SIG-M5 treated with dmso at 0.1 percent for 504 hours (cell line): ENCODE measurements at regions not wholly inside any gene's neighbourhood (a gene's known extent, or its start where the extent isn't known, plus 50 kb on each side); places are given as distances from the start of the nearest gene placed in this dataset.

Experiments
- DNase-seq: peaks from one replicate; lab custom pipeline; 2025; ENCODE audit not compliant: unreplicated experiment; lab: John Stamatoyannopoulos, UW

DNA sequence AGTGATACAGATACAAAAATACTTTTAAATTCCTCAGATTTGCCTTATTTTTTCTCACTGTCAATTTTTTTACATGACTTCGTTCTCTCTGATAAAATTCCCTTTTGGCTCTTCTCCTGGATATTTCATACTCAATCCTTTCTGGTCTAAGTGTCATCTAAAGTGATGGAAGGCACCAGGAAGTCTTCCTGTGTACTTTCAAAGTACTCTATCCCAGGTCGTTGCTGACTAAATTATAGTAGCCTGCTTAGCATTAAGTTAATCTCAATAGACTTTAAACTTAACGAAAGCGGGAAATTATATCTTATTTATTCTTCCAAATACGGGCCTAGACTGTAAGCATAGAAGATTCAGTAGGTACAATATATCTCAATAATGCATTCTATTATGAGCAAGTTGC lies 67.8 kb downstream of the CASP12 start:
- DNase-seq: no peak

- no peak for DNase-seq
Measured at GRCh38 chr11:104830080-104830479, 68.2 kb downstream of the CASP12 start.

DNA sequence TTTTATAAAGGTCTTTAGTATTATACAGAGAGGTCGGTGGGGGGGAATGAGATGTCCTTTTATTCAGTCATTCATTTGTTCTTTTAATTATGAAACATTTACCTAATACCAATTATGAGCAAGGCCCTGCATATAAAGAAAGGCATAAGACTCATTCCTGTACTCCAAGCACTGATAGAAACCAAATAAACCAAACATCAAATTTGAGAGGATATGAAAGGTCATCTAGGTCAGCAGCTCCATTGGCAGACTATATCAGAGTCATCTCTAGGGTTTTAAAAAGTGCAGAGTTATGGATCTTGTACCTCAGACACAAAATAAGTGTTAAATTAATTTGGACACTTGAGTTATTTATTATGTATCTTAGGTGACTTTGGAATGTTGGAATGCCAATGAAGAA lies 71.5 kb downstream of the CASP12 start:
- DNase-seq: no peak

DNA sequence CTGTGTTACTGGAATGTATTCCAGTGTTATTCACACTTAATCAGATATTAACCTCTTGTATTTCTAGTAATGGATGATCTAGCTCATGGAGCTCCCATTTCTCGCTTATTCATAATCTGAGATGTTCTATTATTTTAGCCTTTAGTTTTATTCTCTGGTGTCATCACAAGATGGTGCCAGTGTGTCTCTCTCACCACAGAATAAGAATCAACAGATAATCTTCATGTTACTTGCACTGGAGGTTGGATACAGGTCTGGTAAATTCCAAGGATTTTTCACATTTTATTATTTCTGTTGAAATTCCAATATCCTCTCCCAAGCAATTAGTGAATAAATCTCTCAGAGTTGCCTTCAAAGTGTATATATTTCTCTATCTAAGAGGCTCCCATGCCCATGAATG lies 74.6 kb downstream of the CASP12 start:
- no peak for DNase-seq

DNA sequence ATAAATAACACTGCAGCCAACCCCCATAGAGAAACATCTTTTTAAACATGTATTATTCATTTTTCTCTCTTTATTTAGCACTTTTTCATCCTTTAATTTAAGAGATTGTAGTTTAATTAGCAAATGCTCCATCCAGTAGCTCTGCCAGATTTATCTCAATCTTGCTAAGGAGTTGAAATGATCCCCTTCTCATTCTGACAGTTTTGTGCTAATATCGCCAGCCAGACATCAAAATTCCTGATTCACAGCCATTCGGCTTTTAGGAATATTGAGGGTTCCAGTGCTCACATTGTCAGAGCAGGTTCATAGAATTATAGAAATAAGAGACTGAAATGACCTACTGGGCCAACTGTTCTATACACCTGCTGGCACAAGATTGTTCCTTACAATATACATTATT lies 77.8 kb downstream of the CASP12 start:
- DNase-seq: no peak

DNA sequence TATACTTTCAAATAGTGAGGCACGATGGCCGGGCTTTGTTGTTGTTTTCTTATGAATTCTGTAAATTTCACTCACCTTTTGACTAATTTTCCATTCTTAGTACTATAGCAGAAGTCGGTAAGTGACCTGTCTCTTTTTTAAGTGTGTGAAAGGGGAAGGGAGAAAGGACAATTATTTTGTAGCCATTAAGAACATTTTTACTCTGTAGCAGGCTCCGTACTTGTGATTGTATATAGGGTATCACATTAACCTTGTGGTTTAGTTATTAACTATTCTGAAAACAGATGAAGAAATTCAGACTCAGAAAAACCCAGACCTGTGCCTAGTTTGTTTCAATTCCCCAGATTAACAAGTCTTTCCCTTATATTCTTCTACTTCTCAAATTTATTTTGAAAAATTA lies 78.7 kb downstream of the CASP12 start:
- no peak for DNase-seq

GRCh38 chr11:104819107-104819506 lies 79.2 kb downstream of the CASP12 start:
- no peak for DNase-seq

DNA sequence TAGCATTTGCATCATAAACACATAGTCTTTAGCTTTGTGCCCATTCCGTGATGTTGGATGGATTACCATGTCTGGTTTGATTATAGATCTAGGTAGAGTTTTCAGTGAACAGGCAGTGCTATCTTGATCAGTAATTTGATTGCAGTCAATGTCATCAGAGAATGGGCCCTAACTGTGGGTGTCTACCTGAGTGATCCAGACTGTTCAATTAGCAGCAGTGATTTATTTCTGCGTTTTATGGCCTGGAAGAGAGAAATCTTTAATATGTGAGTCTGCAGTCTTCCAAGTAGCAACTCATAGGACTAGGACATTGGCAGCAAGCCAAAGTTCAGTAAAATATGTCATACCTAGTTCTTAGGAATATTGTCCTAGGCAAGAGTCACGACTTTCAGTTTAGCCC lies 80.3 kb downstream of the CASP12 start:
- no peak for DNase-seq

DNA sequence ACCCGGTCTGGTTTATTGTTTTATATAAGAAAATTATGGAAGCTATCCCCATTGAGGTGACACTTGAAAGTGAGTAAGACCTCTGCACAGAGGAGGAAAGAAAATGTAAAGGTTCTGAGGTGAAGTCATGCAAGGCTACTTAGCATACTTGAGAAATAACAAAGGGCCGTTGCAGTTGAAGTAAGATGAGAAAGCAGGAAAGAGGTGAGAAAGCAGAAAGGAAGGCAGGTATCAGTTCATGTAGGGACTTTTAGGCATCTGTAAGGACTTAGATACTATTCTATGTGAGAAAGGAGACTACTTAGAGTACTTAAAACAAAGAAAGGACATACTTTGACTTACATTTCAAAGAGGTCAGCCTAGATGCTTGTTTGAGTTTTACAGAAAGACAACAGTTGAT lies 84.7 kb downstream of the CASP12 start:
- no peak for DNase-seq

DNA sequence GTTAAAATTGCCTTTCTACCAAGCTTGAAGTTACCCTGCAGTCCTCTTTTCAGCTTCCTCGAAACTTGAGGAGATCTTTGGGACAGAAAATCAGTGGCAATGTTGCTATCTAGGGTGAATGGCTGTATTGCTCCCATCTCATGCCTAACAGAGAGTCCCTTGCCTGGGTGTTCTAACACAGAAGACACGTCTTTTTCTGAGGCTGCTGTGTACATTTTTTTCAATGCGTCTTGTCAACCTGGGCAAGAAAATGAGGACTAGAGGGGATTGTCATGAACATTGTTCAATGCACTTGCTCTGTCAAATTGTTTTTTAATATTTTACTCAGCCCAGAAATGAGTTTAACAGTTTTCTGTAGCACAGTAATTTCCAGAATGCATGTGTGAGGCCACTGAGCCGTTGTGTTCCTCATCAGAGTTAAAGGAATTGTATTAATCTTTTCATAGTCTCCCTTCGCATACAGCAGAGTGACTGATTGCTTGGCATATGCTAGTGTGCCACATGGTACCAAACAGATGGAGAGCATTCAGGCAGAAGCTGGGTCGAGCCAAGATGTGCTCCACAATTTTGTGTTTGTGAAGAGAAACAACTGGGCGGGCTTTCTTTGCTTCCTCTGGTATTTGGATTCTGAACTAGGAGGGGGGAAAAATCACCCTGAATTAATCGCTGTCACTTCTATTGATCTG lies 86.0 kb downstream of the CASP12 start:
- DNase-seq: no peak

- DNase-seq: no peak
Measured at GRCh38 chr11:104803776-104804175, 94.5 kb downstream of the CASP12 start.

DNA sequence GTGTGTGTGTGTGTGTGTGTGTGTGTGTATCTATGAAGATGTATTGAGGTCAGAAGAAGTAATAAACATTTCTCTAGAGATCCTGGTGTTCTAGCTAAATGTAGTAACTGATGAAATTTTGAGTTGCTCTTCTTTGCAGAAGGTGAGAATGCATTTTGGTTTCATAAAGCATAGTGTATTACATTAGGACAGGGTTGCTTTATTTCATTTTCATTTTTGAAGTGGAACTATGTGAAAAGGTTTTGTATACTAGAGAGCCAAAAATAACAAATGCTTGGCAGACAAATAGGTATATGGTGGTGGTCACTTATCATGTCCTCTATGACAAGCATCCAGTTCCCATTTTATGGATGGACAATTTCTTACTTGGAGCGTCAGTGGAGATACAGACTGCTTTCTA lies 99.0 kb downstream of the CASP12 start:
- no peak for DNase-seq

DNA sequence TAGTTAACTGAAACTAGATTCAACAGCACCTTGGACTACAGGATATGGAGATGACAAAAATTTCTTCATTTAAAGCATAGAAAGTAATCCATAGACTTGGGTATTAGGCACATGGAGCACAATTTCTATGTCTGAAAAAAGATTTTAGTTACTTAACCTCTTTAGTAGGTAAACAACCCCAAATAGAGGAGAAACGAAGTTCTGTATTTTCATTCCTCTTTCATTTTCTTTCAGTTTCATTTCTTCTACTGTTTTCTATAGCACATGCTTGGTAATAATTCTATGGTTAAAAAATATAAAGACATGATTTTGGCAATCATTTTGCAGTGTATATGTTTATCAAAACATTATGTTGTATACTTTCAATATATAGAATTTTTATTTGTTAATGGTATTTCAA lies 99.5 kb downstream of the CASP12 start:
- DNase-seq: no peak

DNA sequence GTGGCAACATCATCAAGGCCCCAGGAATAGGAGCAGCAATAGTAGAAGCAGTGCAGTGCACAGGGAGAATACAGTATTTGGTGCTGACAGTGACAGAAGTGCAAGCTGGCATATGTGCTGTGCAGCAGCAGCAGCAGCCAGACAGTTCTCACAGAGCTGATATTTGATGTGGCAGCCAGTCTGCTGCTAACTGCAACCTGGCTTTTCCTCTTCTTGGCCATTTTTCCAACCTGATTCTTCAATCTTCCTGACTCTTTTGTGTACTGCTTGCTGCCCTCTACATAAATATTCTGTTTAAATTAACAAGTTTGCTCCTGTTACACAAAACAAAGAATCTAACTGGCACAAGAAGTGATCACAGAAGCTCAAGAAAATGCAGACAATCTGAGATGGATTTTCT lies 102.0 kb downstream of the CASP12 start:
- DNase-seq: no peak

DNA sequence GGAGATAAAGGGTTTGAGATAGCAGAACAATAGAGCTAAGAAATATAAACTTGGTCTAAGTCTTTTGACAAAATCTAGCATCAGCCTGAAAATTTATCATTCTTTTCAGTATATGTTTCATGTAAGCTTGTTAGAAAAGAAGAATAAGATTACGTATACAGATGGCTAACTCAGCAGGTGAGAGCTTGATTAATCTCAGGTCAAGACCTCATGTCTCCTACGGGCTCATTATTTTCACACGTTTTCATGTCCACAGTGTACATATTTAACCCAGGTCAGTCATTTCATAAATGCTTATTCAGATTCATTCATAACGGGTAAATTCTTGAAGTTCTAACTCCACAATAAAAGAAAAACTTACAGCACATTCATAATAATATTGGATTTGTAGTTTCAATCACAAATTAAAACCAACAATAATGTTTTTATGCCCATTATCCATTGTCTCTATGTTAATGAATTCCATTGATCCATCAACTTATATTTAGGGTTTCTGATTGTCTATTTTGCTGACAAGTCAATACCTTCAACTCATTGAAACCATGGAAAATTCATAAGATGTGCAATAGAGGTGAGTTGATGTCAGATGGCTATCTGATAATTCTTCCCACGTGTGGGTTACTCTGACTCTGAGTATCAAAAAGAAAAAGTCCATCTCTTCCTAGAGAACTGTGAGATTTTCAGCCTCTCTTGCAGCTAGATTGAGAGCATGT lies 102.6 kb downstream of the CASP12 start:
- DNase-seq: no peak

GRCh38 chr11:104792861-104793260 lies 105.4 kb downstream of the CASP12 start:
- no peak for DNase-seq

DNA sequence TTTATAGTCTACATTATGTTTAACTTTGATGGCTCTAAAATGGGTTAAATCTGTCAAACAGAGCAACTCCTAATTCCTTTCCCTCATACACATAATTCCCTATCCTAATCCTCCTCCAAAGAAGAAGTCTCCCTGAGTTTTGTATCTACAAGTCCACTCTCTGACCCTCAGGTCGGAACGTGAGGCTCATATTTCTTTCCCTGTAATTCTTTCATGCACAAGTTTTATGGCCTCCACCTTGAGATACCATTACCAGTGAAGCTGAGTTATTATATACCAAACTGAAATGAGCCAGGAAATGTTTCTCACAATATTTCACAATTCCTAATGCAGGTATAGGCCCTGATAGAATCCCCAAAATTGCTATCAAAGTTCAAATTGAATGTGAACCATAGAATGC lies 106.4 kb downstream of the CASP12 start:
- no peak for DNase-seq

GRCh38 chr11:104784684-104785460 lies 113.4 kb downstream of the CASP12 start:
- no peak for DNase-seq

DNA sequence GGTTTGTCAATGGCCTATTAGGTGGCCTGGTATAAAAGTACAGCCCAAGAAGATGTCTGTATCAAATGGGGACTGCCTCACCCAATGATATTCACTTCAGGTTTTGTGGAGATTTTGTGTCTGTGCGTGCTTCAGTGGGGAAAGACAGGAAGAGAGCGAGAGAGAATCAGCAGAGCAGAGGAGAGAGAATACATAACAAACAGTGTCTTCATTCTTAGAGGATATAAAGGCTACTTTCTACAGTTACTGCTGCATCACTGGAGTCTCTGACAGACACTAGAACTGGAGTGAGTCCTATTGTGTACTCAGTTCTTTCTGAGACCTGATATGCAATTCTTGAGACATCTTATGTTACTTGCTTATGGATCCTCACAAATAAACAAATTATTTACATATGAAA lies 115.0 kb downstream of the CASP12 start:
- DNase-seq: no peak

GRCh38 chr11:104782377-104782754 lies 115.9 kb downstream of the CASP12 start:
- DNase-seq: no peak

- no peak for DNase-seq
Measured at GRCh38 chr11:104781719-104782376, 116.4 kb downstream of the CASP12 start.

- no peak for DNase-seq
Measured at GRCh38 chr11:104781037-104781436, 117.2 kb downstream of the CASP12 start.
